ENCODE measurements at regions not wholly inside any gene's neighbourhood (a gene's known extent, or its start where the extent isn't known, plus 50 kb on each side); places are given as distances from the start of the nearest gene placed in this dataset.
A peak's percentile ranks its signal among the peaks of the same experiment; 100 is the strongest.

- Histone ChIP-seq H3K27ac (no peak overlapping the region), H3K9me3 (ENCODE audit: severe bottlenecking) (no peaks in the 10 kb centered on the region), H3K4me3 (ENCODE audit: low read depth, low read length) (no peak overlapping the region), H3K36me3 (no peaks in the 10 kb centered on the region), H3K27me3 (ENCODE audit: insufficient read depth, low read depth, severe bottlenecking) (no peaks in the 10 kb centered on the region)
- no peak for TF ChIP-seq CTCF (IDR thresholded peaks at IDR 0.05; ENCODE audit: low read depth, low read length)
- no peak for DNase-seq
Observed at GRCh38 chr2:187167491-187167890, 280.6 kb downstream of the CALCRL start.

- Histone ChIP-seq H3K27me3 (ENCODE audit: insufficient read depth, low read depth, severe bottlenecking) (no peaks in the 10 kb centered on the region), H3K36me3 (no peaks in the 10 kb centered on the region), H3K27ac (no peak overlapping the region), H3K9me3 (ENCODE audit: severe bottlenecking) (no peaks in the 10 kb centered on the region), H3K4me3 (ENCODE audit: low read depth, low read length) (no peak overlapping the region)
- no peak for TF ChIP-seq CTCF (IDR thresholded peaks at IDR 0.05; ENCODE audit: low read depth, low read length)
- DNase-seq, result peak; percentile 14
Observed at GRCh38 chr2:187165936-187166610, 282.0 kb downstream of the CALCRL start.

GRCh38 chr2:187158452-187158851 lies 289.6 kb downstream of the CALCRL start:
- Histone ChIP-seq H3K27ac (no peak overlapping the region), H3K36me3 (no peaks in the 10 kb centered on the region), H3K27me3 (ENCODE audit: insufficient read depth, low read depth, severe bottlenecking) (no peaks in the 10 kb centered on the region), H3K9me3 (ENCODE audit: severe bottlenecking) (no peaks in the 10 kb centered on the region), H3K4me3 (ENCODE audit: low read depth, low read length) (no peak overlapping the region)
- no peak for DNase-seq
- no peak for TF ChIP-seq CTCF (IDR thresholded peaks at IDR 0.05; ENCODE audit: low read depth, low read length)

GRCh38 chr2:187157046-187157445 lies 291.0 kb downstream of the CALCRL start:
- Histone ChIP-seq H3K27ac (no peak overlapping the region), H3K27me3 (ENCODE audit: insufficient read depth, low read depth, severe bottlenecking) (no peaks in the 10 kb centered on the region), H3K4me3 (ENCODE audit: low read depth, low read length) (no peak overlapping the region), H3K36me3 (no peaks in the 10 kb centered on the region), H3K9me3 (ENCODE audit: severe bottlenecking) (no peaks in the 10 kb centered on the region)
- DNase-seq, result no peak
- TF ChIP-seq CTCF (IDR thresholded peaks at IDR 0.05; ENCODE audit: low read depth, low read length), result no peak

GRCh38 chr2:187155476-187155875 lies 292.6 kb downstream of the CALCRL start:
- no peak for DNase-seq
- Histone ChIP-seq H3K4me3 (ENCODE audit: low read depth, low read length) (no peak overlapping the region), H3K27ac (no peak overlapping the region), H3K9me3 (ENCODE audit: severe bottlenecking) (no peaks in the 10 kb centered on the region), H3K27me3 (ENCODE audit: insufficient read depth, low read depth, severe bottlenecking) (no peaks in the 10 kb centered on the region), H3K36me3 (no peaks in the 10 kb centered on the region)
- TF ChIP-seq CTCF (IDR thresholded peaks at IDR 0.05; ENCODE audit: low read depth, low read length), result no peak

- no peak overlapping the region for H3K27ac ChIP-seq
- no peak for TF ChIP-seq CTCF (IDR thresholded peaks at IDR 0.05; ENCODE audit: low read depth, low read length)
- no peaks in the 10 kb centered on the region for H3K36me3 ChIP-seq
Observed at GRCh38 chr2:187150670-187151069, 297.4 kb downstream of the CALCRL start.

More at GRCh38 chr2:187150670-187151069, 297.4 kb downstream of the CALCRL start:
- no peak for DNase-seq
- Histone ChIP-seq H3K4me3 (ENCODE audit: low read depth, low read length) (no peak overlapping the region), H3K9me3 (ENCODE audit: severe bottlenecking) (no peaks in the 10 kb centered on the region), H3K27me3 (ENCODE audit: insufficient read depth, low read depth, severe bottlenecking) (no peaks in the 10 kb centered on the region)

All from WERI-Rb-1 (cell line).